A673 (cell line): ENCODE measurements at regions not wholly inside any gene's neighbourhood (a gene's known extent, or its start where the extent isn't known, plus 50 kb on each side); places are given as distances from the start of the nearest gene placed in this dataset.

Experiments used
- BruUV-seq: library from RNA; stranded (reverse); fragments of 400-500 nt; replicated peaks from 2 replicates; lab custom pipeline; 2021; lab: Mats Ljungman, UMichigan
- CTCF ChIA-PET: fragments of 300-600 bp; sonication (Branson Sonifier 250); formaldehyde crosslinking; loops from one replicate; lab custom pipeline; 2022; ENCODE audit warnings: antibody characterized with exemption; lab: Charles Lee
- POLR2A ChIA-PET: fragments of 300-600 bp; sonication (Branson Sonifier 250); formaldehyde crosslinking; loops from one replicate; lab custom pipeline; 2022; ENCODE audit warnings: antibody characterized with exemption; ENCODE audit not compliant: low non-redundant PET; lab: Charles Lee
- DNase-seq: peaks from one replicate; pipeline ENCODE4 v3.0.0-alpha.2; 2015; ENCODE audit warnings: low spot score
- H3K27ac ChIP-seq: fragments of 200-600 bp; sonication (generic); 2 replicates; pipeline ENCODE4 v1.5.1; 2016; ENCODE audit warnings: mixed run types, low read depth, mild to moderate bottlenecking, mixed read lengths, antibody characterized with exemption, low read length; ENCODE audit not compliant: poor library complexity, severe bottlenecking
- H3K27me3 ChIP-seq: fragments of 200-600 bp; sonication (generic); replicated peaks from 2 replicates; pipeline ENCODE4 v1.6.1; 2017; ENCODE audit warnings: mixed run types, low read depth, mild to moderate bottlenecking, mixed read lengths, antibody characterized with exemption, low read length; ENCODE audit not compliant: insufficient read depth, poor library complexity
- H3K36me3 ChIP-seq: fragments of 200-600 bp; sonication (generic); 2 replicates; pipeline ENCODE4 v1.6.1; 2016; ENCODE audit warnings: mixed run types, mild to moderate bottlenecking, mixed read lengths, antibody characterized with exemption, low read length; ENCODE audit not compliant: insufficient read depth, poor library complexity, severe bottlenecking
- H3K4me1 ChIP-seq: fragments of 200-600 bp; sonication (generic); 2 replicates; pipeline ENCODE4 v1.6.1; 2017; ENCODE audit warnings: mixed run types, mild to moderate bottlenecking, mixed read lengths, antibody characterized with exemption, low read length; ENCODE audit not compliant: insufficient read depth, poor library complexity, severe bottlenecking
- H3K4me3 ChIP-seq: fragments of 200-600 bp; sonication (generic); 2 replicates; pipeline ENCODE4 v1.5.1; 2016; ENCODE audit warnings: low read depth, mixed run types, mild to moderate bottlenecking, mixed read lengths, low read length; ENCODE audit not compliant: poor library complexity, severe bottlenecking
- H3K9me3 ChIP-seq: fragments of 200-600 bp; sonication (generic); 2 replicates; pipeline ENCODE4 v1.6.1; 2016; ENCODE audit warnings: mixed run types, low read depth, mild to moderate bottlenecking, mixed read lengths, antibody characterized with exemption, low read length; ENCODE audit not compliant: poor library complexity, severe bottlenecking
- EZH2 ChIP-seq: fragments of 200-600 bp; sonication (generic); IDR thresholded peaks from 2 replicates; pipeline ENCODE4 v1.6.1; 2017; ENCODE audit warnings: borderline replicate concordance, low read depth, mild to moderate bottlenecking, mixed read lengths, antibody characterized with exemption, low read length; ENCODE audit not compliant: poor library complexity, severe bottlenecking
- intact Hi-C: fragments of 100-400 bp; cut with micrococcal nuclease; formaldehyde crosslinking; loops from one replicate; pipeline ENCODE4 v1.10.0; 2022; ENCODE audit not compliant: unreplicated experiment
- TF ChIP-seq, protein P1 (sequence below): fragments of 300-800, 200-600 bp; sonication (generic); conservative IDR thresholded peaks from 2 replicates; pipeline ENCODE4 v1.5.1; 2017; ENCODE audit warnings: low read depth, mild to moderate bottlenecking, antibody characterized with exemption, low read length, moderate library complexity, mixed read lengths

DNA sequence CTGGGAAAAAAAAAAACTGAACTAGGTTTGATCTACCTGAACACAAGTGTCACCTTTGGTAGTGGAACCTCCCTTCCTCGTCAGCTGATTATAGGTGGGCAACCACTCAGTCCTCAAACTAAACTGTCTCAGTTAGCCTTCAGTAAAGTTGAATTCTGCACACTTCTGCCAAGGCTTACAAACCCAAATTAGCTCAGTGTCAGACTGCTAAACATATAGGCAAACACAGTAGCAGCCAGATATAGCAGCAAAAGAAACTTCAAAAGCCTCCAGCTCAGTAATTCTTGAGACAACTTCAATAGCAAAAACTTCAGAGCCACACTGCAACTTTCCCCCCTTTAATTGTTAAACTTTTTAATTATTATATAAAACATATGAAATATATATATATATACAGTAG lies 956.9 kb downstream of the XPNPEP1 start:
- TF ChIP-seq EZH2, result no peak
- TF ChIP-seq, protein P1, sequence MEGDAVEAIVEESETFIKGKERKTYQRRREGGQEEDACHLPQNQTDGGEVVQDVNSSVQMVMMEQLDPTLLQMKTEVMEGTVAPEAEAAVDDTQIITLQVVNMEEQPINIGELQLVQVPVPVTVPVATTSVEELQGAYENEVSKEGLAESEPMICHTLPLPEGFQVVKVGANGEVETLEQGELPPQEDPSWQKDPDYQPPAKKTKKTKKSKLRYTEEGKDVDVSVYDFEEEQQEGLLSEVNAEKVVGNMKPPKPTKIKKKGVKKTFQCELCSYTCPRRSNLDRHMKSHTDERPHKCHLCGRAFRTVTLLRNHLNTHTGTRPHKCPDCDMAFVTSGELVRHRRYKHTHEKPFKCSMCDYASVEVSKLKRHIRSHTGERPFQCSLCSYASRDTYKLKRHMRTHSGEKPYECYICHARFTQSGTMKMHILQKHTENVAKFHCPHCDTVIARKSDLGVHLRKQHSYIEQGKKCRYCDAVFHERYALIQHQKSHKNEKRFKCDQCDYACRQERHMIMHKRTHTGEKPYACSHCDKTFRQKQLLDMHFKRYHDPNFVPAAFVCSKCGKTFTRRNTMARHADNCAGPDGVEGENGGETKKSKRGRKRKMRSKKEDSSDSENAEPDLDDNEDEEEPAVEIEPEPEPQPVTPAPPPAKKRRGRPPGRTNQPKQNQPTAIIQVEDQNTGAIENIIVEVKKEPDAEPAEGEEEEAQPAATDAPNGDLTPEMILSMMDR, result no peak
- Histone ChIP-seq H3K27ac (no peak overlapping the region), H3K4me3 (no peak overlapping the region), H3K4me1 (no peaks in the 10 kb centered on the region), H3K27me3 (no peaks in the 10 kb centered on the region), H3K9me3 (no peaks in the 10 kb centered on the region), H3K36me3 (no peaks in the 10 kb centered on the region)
- ChIA-PET CTCF (no interaction called here), POLR2A (interaction anchor here (0.6 kb wide), 1 partner anchor 1089 kb away, joined by 3 read pairs; no protein-coding TSS in a partner anchor)
- DNase-seq, result no peak
- intact Hi-C loops, result no loop called here
- no TSS peak for BruUV-seq

DNA sequence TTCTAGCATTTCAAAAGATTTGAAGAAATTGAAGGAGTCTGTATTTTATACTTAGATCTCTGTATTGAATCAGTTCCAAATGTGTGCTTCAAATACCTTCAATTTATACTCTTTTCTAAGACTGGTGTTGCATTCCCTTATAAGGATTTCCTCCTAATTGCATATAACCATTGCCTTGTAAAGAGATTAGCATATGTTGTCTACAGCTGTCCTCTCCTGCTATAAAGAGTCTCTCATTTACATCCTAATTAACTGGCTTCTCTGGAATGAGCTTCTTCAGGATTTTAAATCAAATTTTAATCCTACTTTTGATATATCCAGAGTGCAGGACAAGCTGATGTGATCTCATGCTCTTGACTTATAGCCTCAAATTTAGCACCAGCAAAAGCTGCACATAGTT lies 957.3 kb downstream of the XPNPEP1 start:
- no TSS peak for BruUV-seq

DNA sequence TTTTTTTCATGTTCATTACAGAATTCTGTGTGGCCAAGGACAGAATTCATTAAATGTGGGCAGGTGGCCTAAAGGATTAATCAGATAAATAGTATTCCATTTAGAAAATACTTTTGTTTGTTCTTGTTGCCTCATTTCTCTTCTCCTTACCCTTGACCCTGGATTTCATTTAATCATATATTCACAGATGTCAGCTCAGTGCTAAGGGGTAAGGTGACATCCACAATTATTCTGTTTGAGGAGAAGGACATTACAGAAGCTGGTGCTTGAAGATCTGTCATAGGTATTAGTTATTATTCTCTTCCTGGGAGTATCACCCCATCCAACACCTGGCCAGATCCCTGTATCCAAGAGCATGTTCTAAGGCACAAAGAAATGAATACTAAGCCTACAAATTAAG lies 961.1 kb downstream of the XPNPEP1 start:
- ChIA-PET CTCF (no interaction called here), POLR2A (no interaction called here)
- no TSS peak for BruUV-seq
- no peaks in the 10 kb centered on the region for H3K4me1 ChIP-seq
- no peak for DNase-seq
- H3K9me3 ChIP-seq, result no peaks in the 10 kb centered on the region
- no peaks in the 10 kb centered on the region for H3K27me3 ChIP-seq
- H3K4me3 ChIP-seq, result no peak overlapping the region
- H3K36me3 ChIP-seq, result no peaks in the 10 kb centered on the region
- no peak for TF ChIP-seq EZH2
- TF ChIP-seq, protein P1, result no peak
- intact Hi-C loops, result no loop called here
- H3K27ac ChIP-seq, result no peak overlapping the region

More for the DNA sequence above, 957.3 kb downstream of the XPNPEP1 start:
- TF ChIP-seq EZH2, result no peak
- TF ChIP-seq, protein P1, result no peak
- ChIA-PET CTCF (no interaction called here), POLR2A (interaction anchor here (0.6 kb wide), 1 partner anchor 1089 kb away, joined by 3 read pairs; no protein-coding TSS in a partner anchor)
- Histone ChIP-seq H3K27me3 (no peaks in the 10 kb centered on the region), H3K36me3 (no peaks in the 10 kb centered on the region), H3K9me3 (no peaks in the 10 kb centered on the region), H3K27ac (no peak overlapping the region), H3K4me1 (no peaks in the 10 kb centered on the region), H3K4me3 (no peak overlapping the region)
- DNase-seq, result no peak
- intact Hi-C loops, result no loop called here
